Neuronal stem cell (in vitro differentiated cells): ENCODE measurements at regions not wholly inside any gene's neighbourhood (a gene's known extent, or its start where the extent isn't known, plus 50 kb on each side); places are given as distances from the start of the nearest gene placed in this dataset.

Source experiments
- DNase-seq: peaks from one replicate; pipeline ENCODE4 v3.0.0-alpha.2; 2013; ENCODE audit warnings: low spot score
- H2AFZ ChIP-seq: one replicate; pipeline ENCODE4 v1.6.1; 2013; ENCODE audit warnings: mild to moderate bottlenecking, low read length, inconsistent platforms
- H2AK5ac ChIP-seq: 2 replicates; pipeline ENCODE4 v1.6.1; 2013; ENCODE audit warnings: low read depth, mild to moderate bottlenecking, inconsistent platforms, low read length, moderate library complexity, mixed read lengths
- H2BK120ac ChIP-seq: 2 replicates; pipeline ENCODE4 v1.6.1; 2013; ENCODE audit warnings: low read depth, mild to moderate bottlenecking, inconsistent platforms, low read length, moderate library complexity, mixed read lengths
- H2BK12ac ChIP-seq: one replicate; pipeline ENCODE4 v1.6.1; 2013; ENCODE audit warnings: low read length, inconsistent platforms
- H2BK15ac ChIP-seq: 2 replicates; pipeline ENCODE4 v1.6.1; 2013; ENCODE audit warnings: mild to moderate bottlenecking, low read length, inconsistent platforms, mixed read lengths
- H2BK5ac ChIP-seq: one replicate; pipeline ENCODE4 v1.6.1; 2013; ENCODE audit warnings: inconsistent platforms, mild to moderate bottlenecking, low read length, moderate library complexity
- H3K14ac ChIP-seq: one replicate; pipeline ENCODE4 v1.6.1; 2013; ENCODE audit warnings: low read length, inconsistent platforms
- H3K18ac ChIP-seq: 2 replicates; pipeline ENCODE4 v1.6.1; 2013; ENCODE audit warnings: low read length, inconsistent platforms
- H3K23ac ChIP-seq: 2 replicates; pipeline ENCODE4 v1.6.1; 2013; ENCODE audit warnings: low read depth, mild to moderate bottlenecking, mixed read lengths, low read length, inconsistent platforms; ENCODE audit not compliant: poor library complexity
- H3K27ac ChIP-seq: replicated peaks from 3 replicates; pipeline ENCODE4 v1.5.1; 2013; ENCODE audit warnings: low read length, inconsistent platforms
- H3K27me3 ChIP-seq, 3 experiments: 2 replicates each; pipeline ENCODE4 v1.6.1; 2013; ENCODE audit warnings: low read length in 3 of 3, mild to moderate bottlenecking in 2 of 3, inconsistent platforms in 1 of 3, low read depth in 1 of 3, mixed read lengths in 1 of 3, moderate library complexity in 1 of 3; ENCODE audit not compliant: control insufficient read depth in 3 of 3, insufficient read depth in 3 of 3
- H3K36me3 ChIP-seq, 2 donors: replicated peaks in 1 of 2; 2 replicates each; pipeline ENCODE4 v1.6.1; 2013; ENCODE audit warnings: low read length in 2 of 2; ENCODE audit not compliant: control insufficient read depth in 2 of 2, insufficient read depth in 2 of 2
- H3K4ac ChIP-seq: 2 replicates; pipeline ENCODE4 v1.6.1; 2013; ENCODE audit warnings: inconsistent platforms, mild to moderate bottlenecking, low read length, moderate library complexity
- H3K4me1 ChIP-seq, 2 donors: 1 replicate in 1 of 2; 2 replicates in 1 of 2; pipeline ENCODE4 v1.6.1; 2013; ENCODE audit warnings: low read length in 2 of 2, low read depth in 1 of 2; ENCODE audit not compliant: control insufficient read depth in 2 of 2, insufficient read depth in 1 of 2
- H3K4me2 ChIP-seq: one replicate; pipeline ENCODE4 v1.6.1; 2013; ENCODE audit warnings: mild to moderate bottlenecking, low read length, inconsistent platforms; ENCODE audit not compliant: insufficient read depth, poor library complexity, severe bottlenecking
- H3K4me3 ChIP-seq, 2 donors: 2 replicates each; pipeline ENCODE4 v1.5.1; 2013; ENCODE audit warnings: low read length in 2 of 2, mild to moderate bottlenecking in 2 of 2, inconsistent platforms in 1 of 2, moderate library complexity in 1 of 2
- H3K79me1 ChIP-seq: one replicate; pipeline ENCODE4 v1.6.1; 2013; ENCODE audit warnings: low read depth, mild to moderate bottlenecking, inconsistent platforms, low read length, moderate library complexity
- H3K9ac ChIP-seq: one replicate; pipeline ENCODE4 v1.6.1; 2013; ENCODE audit warnings: mild to moderate bottlenecking, low read depth, low read length, inconsistent platforms; ENCODE audit not compliant: poor library complexity
- H3K9me3 ChIP-seq, 2 donors: replicated peaks in 1 of 2; 2 replicates each; pipeline versions ENCODE3 to v1.6.1; 2013; ENCODE audit warnings: low read length in 2 of 2, mild to moderate bottlenecking in 2 of 2, inconsistent platforms in 1 of 2, low read depth in 1 of 2, mixed read lengths in 1 of 2, moderate library complexity in 1 of 2; ENCODE audit not compliant: control insufficient read depth in 2 of 2, insufficient read depth in 1 of 2
- H4K8ac ChIP-seq: one replicate; pipeline ENCODE4 v1.6.1; 2013; ENCODE audit warnings: low read depth, mild to moderate bottlenecking, inconsistent platforms, low read length, moderate library complexity
- H4K91ac ChIP-seq: one replicate; pipeline ENCODE4 v1.6.1; 2013; ENCODE audit warnings: low read length, low read depth, mild to moderate bottlenecking, inconsistent platforms; ENCODE audit not compliant: poor library complexity
- WGBS, 2 donors: extraction: QIAGEN DNeasy Blood & Tissue Kit; methylation state at CpG; one replicate each; pipeline ENCODE4 v1.1.7; 2013; ENCODE audit warnings: missing lambda C conversion rate in 2 of 2, mixed read lengths in 1 of 2; ENCODE audit not compliant: insufficient read length in 2 of 2, insufficient replicate concordance in 1 of 2; ENCODE audit errors: extremely low coverage in 2 of 2; 5-methylcytosine and 5-hydroxymethylcytosine counted together

DNA sequence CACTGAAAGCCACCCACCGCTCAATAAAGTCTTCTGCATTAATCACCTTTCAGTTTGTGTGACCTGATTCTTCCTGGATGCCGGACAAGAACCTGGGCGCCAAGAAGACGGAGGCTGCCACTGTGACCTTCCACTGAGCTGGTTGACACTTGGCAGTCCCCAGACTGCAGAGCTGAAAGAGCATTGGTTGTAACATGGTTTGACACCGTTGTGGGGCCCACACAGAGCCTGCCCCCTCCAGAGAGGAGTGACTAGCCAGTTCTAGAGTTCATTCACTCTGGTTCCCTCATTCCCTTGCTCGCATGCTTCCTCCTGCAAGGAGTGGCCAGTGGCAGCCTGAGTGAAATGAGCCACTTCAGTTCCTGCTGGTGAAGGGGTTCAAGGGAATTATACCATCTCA lies 86.2 kb upstream of the ANXA1 start:
- Histone ChIP-seq H2AFZ (no peak overlapping the region), H2BK12ac (no peak overlapping the region), H3K36me3 (no peaks in the 10 kb centered on the region), H3K14ac (no peak overlapping the region), H3K18ac (no peak overlapping the region), H3K4me2 (no peak overlapping the region), H3K27me3 (no peaks in the 10 kb centered on the region), H3K4me1 (no peaks in the 10 kb centered on the region), H3K9me3 (no peaks in the 10 kb centered on the region), H2BK5ac (no peak overlapping the region), H4K8ac (no peak overlapping the region), H4K91ac (no peak overlapping the region), H3K79me1 (no peaks in the 10 kb centered on the region), H3K23ac (no peak overlapping the region), H3K27ac (no peak overlapping the region), H2BK15ac (no peak overlapping the region), H2AK5ac (no peak overlapping the region), H2BK120ac (no peak overlapping the region), H3K9ac (no peak overlapping the region), H3K4me3 (no peak overlapping the region), H3K4ac (no peak overlapping the region)
- no peak for DNase-seq
- WGBS, 2 donors: no CpG with 5 or more reads among the region's 6 CpGs

DNA sequence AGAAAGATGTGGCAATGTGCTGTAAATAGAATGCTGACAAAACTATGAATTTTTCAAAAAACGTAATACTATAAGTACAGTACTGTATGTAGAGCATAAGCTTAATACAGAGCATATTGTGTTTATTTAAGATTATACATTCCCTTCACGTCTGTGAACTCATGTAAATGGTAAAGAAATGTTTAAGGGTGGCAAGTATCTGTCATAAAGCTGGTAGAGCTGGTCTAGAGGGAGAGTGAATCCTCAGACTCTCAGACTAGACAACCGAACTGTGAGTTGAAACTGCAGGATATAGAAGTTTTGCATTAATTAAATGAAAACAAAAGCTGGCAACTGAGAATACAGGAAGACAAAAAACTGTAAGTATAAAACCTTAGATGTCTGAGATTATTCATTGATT lies 87.3 kb upstream of the ANXA1 start:
- Histone ChIP-seq H2BK12ac (no peak overlapping the region), H2BK5ac (no peak overlapping the region), H4K91ac (no peak overlapping the region), H2AK5ac (no peak overlapping the region), H3K4me2 (no peak overlapping the region), H3K4ac (no peak overlapping the region), H3K27me3 (no peaks in the 10 kb centered on the region), H3K18ac (no peak overlapping the region), H2AFZ (no peak overlapping the region), H3K36me3 (no peaks in the 10 kb centered on the region), H2BK15ac (no peak overlapping the region), H3K23ac (no peak overlapping the region), H3K9ac (no peak overlapping the region), H3K14ac (no peak overlapping the region), H2BK120ac (no peak overlapping the region), H3K4me3 (no peak overlapping the region), H3K4me1 (no peaks in the 10 kb centered on the region), H3K27ac (no peak overlapping the region), H4K8ac (no peak overlapping the region), H3K9me3 (no peaks in the 10 kb centered on the region), H3K79me1 (no peaks in the 10 kb centered on the region)
- no CpG with 5 or more reads among the region's 3 CpGs for WGBS, 2 donors
- no peak for DNase-seq

DNA sequence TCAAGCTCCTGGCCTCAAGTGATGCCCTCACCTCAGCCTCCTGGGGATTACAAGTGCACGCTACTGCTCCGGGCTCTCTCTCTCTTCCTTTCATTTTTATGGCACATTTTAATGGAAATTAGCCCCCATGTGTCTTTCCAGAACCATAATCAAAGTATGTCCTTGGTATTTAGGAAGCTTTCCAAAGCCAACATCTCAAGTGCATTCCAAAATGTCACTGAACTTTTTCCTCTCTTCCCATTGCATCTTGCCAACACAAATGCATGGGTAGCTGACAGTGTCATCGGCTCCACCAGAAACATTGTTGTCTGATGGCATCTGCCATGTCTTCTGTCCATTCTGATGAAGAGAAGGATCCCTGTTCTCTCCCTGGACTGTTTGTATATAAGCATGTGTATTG lies 90.5 kb upstream of the ANXA1 start:
- Histone ChIP-seq H3K36me3 (no peaks in the 10 kb centered on the region), H3K4me1 (no peaks in the 10 kb centered on the region), H3K14ac (no peak overlapping the region), H2AK5ac (no peak overlapping the region), H2AFZ (no peak overlapping the region), H3K9ac (no peak overlapping the region), H2BK120ac (no peak overlapping the region), H3K18ac (no peak overlapping the region), H3K23ac (no peak overlapping the region), H3K79me1 (no peaks in the 10 kb centered on the region), H2BK12ac (no peak overlapping the region), H3K27me3 (no peaks in the 10 kb centered on the region), H4K91ac (no peak overlapping the region), H3K4me3 (no peak overlapping the region), H3K9me3 (no peaks in the 10 kb centered on the region), H4K8ac (no peak overlapping the region), H2BK5ac (no peak overlapping the region), H2BK15ac (no peak overlapping the region), H3K4ac (no peak overlapping the region), H3K4me2 (no peak overlapping the region), H3K27ac (no peak overlapping the region)
- WGBS, 2 donors: no CpG with 5 or more reads among the region's 3 CpGs
- no peak for DNase-seq

DNA sequence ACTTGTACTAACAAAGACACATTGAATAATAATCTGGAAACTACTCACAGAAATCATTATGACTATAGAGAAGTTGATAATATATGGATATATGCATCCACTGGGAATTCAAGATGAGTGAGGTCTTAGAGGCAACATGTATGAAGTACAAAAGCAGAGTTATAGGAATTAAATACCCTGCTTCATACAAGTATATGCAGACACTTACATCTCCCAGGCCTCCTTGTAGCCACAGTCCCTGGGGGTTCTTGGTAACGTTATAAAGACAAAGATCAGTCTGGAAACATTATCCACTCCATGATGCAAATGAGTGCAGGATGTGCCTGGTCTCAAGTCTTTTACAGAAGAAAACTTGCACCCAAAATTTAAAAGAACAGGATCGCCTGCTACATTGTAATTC lies 92.4 kb upstream of the ANXA1 start:
- Histone ChIP-seq H3K79me1 (no peaks in the 10 kb centered on the region), H3K27me3 (no peaks in the 10 kb centered on the region), H2BK120ac (no peak overlapping the region), H3K4ac (no peak overlapping the region), H2BK5ac (no peak overlapping the region), H4K8ac (no peak overlapping the region), H3K4me3 (no peak overlapping the region), H3K14ac (no peak overlapping the region), H3K9ac (no peak overlapping the region), H3K9me3 (no peaks in the 10 kb centered on the region), H2BK12ac (no peak overlapping the region), H2BK15ac (no peak overlapping the region), H2AK5ac (no peak overlapping the region), H3K27ac (no peak overlapping the region), H3K23ac (no peak overlapping the region), H3K18ac (no peak overlapping the region), H3K4me1 (no peaks in the 10 kb centered on the region), H3K36me3 (no peaks in the 10 kb centered on the region), H2AFZ (no peak overlapping the region), H4K91ac (no peak overlapping the region), H3K4me2 (no peak overlapping the region)
- no peak for DNase-seq
- no CpG with 5 or more reads among the region's 2 CpGs for WGBS, 2 donors
